Skeletal muscle satellite cell (primary cell): ENCODE measurements at regions not wholly inside any gene's neighbourhood (a gene's known extent, or its start where the extent isn't known, plus 50 kb on each side); places are given as distances from the start of the nearest gene placed in this dataset.

Experiments used
- H3K27me3 ChIP-seq: 2 replicates; pipeline ENCODE4 v1.7.0; 2013; ENCODE audit warnings: low read length; ENCODE audit not compliant: control insufficient read depth, insufficient read depth
- H3K36me3 ChIP-seq: 2 replicates; pipeline ENCODE4 v1.7.0; 2013; ENCODE audit warnings: mild to moderate bottlenecking, control low read depth, low read length; ENCODE audit not compliant: insufficient read depth
- H3K4me1 ChIP-seq: 2 replicates; pipeline ENCODE4 v1.7.0; 2013; ENCODE audit warnings: low read length; ENCODE audit not compliant: control insufficient read depth, insufficient read depth
- H3K4me2 ChIP-seq: 2 replicates; pipeline ENCODE4 v1.7.0; 2013; ENCODE audit warnings: mild to moderate bottlenecking, low read length
- H3K4me3 ChIP-seq: 2 replicates; pipeline ENCODE4 v1.7.0; 2013; ENCODE audit warnings: low read length
- H3K9ac ChIP-seq: 2 replicates; pipeline ENCODE4 v1.7.0; 2013; ENCODE audit warnings: mild to moderate bottlenecking, low read depth, low read length, moderate library complexity
- H3K9me3 ChIP-seq: replicated peaks from 2 replicates; pipeline ENCODE4 v1.7.0; 2013; ENCODE audit warnings: mild to moderate bottlenecking, control low read depth, low read length

DNA sequence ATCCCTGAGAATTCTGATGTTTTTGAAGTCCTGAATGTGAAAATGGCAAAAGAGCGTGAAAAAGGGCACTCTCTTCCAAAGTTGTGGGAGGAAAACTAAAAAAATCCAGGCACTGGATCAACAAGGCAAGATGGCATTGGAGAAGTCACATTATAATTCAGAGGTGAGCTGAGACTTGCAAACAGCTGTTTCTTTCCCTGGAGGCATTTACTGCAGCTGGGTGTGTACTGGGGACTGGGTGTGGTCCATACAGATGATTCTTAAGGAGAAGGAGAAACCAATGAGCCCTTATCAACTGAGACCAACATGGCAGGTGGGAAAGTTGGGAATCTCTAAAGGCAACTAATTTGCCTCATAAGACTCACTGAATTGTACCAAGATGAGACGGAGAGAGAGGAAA, 313.9 kb downstream of the TRIB2 start:
- Histone ChIP-seq H3K9me3 (no peaks in the 10 kb centered on the region), H3K4me3 (no peak overlapping the region), H3K4me2 (no peak overlapping the region)

GRCh38 chr2:13034861-13035260, 318.1 kb downstream of the TRIB2 start:
- Histone ChIP-seq H3K36me3 (no peaks in the 10 kb centered on the region), H3K27me3 (peaks cover 5% of the 10 kb centered on the region), H3K9ac (no peak overlapping the region), H3K4me2 (no peak overlapping the region), H3K4me3 (no peak overlapping the region), H3K9me3 (no peaks in the 10 kb centered on the region), H3K4me1 (no peaks in the 10 kb centered on the region)

More for the DNA sequence above, 313.9 kb downstream of the TRIB2 start:
- Histone ChIP-seq H3K9ac (no peak overlapping the region), H3K27me3 (no peaks in the 10 kb centered on the region), H3K4me1 (no peaks in the 10 kb centered on the region), H3K36me3 (no peaks in the 10 kb centered on the region)

DNA sequence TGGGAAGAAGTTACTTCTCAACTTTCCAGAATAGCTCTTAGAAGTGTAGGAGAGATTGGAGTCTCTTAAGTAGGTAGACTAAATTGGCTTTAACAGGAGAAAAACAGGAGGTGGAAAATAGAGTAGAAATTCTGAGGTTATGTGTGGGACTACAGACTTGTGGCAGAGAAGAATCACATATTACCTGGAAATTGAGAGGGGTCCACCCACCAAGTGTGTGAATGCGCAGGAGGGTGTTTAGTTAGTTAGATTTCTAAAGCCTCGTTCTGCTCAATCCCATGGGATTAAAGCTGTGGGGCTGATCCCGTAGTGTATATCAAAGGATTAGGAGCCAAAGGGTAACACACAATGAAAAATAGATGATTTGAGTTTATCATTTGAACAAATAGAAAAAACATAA, 319.1 kb downstream of the TRIB2 start:
- Histone ChIP-seq H3K36me3 (no peaks in the 10 kb centered on the region), H3K4me2 (no peak overlapping the region), H3K9me3 (no peaks in the 10 kb centered on the region), H3K27me3 (peaks cover 5% of the 10 kb centered on the region), H3K4me3 (no peak overlapping the region), H3K9ac (no peak overlapping the region), H3K4me1 (no peaks in the 10 kb centered on the region)

DNA sequence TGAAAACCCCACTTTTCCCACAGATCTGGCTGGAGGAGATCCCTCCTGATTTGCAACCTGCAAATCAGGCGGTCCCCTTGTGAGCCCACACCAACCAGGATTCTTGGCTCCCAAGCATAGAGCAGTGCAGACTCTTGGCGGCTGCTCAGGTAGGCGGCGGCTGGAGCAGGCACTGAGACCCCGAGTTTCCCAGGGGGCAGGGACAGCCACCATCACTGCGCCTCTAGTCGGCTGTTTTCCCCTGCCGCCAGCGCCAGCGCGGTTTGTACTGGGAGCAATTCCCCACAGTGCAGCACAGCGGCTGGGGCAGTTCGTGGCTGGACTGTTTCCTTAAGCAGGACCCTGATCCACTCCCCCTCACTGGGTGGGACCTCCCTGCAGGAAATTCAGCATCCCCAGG, 323.3 kb downstream of the TRIB2 start:
- H3K9me3 ChIP-seq, result peaks cover 4% of the 10 kb centered on the region
- H3K4me3 ChIP-seq, result no peak overlapping the region
- H3K4me1 ChIP-seq, result no peaks in the 10 kb centered on the region
- H3K36me3 ChIP-seq, result no peaks in the 10 kb centered on the region
- peaks cover 10% of the 10 kb centered on the region for H3K27me3 ChIP-seq
- H3K4me2 ChIP-seq, result no peak overlapping the region
- H3K9ac ChIP-seq, result no peak overlapping the region

- H3K9me3 ChIP-seq, result no peaks in the 10 kb centered on the region
- H3K9ac ChIP-seq, result no peak overlapping the region
- H3K4me3 ChIP-seq, result no peak overlapping the region
- H3K4me2 ChIP-seq, result no peak overlapping the region
- H3K36me3 ChIP-seq, result no peaks in the 10 kb centered on the region
- peaks cover 5% of the 10 kb centered on the region for H3K27me3 ChIP-seq
- H3K4me1 ChIP-seq, result peaks cover 7% of the 10 kb centered on the region
Measured at GRCh38 chr2:13046557-13047165, 329.9 kb downstream of the TRIB2 start.

GRCh38 chr2:13050764-13051163, 334.0 kb downstream of the TRIB2 start:
- H3K27me3 ChIP-seq, result no peaks in the 10 kb centered on the region
- peak overlapping the region; percentile 1 for H3K4me2 ChIP-seq
- H3K9ac ChIP-seq, result no peak overlapping the region
- no peak overlapping the region for H3K4me3 ChIP-seq
- peaks cover 7% of the 10 kb centered on the region for H3K4me1 ChIP-seq
- no peaks in the 10 kb centered on the region for H3K36me3 ChIP-seq
- H3K9me3 ChIP-seq, result no peaks in the 10 kb centered on the region

- Histone ChIP-seq H3K4me1 (peaks cover 7% of the 10 kb centered on the region), H3K36me3 (no peaks in the 10 kb centered on the region), H3K9ac (no peak overlapping the region), H3K4me3 (no peak overlapping the region), H3K27me3 (no peaks in the 10 kb centered on the region), H3K9me3 (no peaks in the 10 kb centered on the region), H3K4me2 (no peak overlapping the region)
Measured at GRCh38 chr2:13052547-13052946, 335.8 kb downstream of the TRIB2 start.

DNA sequence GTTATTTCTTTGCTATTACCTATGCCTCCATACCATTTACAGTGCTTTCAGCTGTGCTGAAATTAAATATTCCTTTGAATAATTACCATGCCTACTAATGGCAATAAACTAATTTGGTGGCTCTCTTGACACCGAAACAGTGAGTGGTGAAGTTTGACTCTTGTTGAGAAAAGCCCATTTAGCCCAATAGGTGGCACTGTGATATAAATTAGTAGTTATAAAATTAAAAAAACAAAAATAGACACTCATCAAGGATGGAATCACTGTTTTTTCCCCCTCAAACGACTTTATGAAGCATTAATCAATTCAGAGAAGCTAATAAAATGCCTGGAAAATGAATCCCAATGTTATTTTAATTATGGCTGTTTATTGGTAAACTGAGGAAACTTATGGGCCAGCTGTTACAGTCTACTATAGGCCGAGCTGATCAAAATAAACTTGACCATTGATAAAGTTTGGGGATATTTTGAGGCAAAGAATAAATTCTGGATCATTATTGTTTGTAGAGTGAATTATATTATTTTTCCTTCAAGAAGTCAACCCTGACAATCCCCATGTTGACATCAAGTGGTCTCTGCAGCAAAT, 339.6 kb downstream of the TRIB2 start:
- H3K4me2 ChIP-seq, result no peak overlapping the region
- H3K4me3 ChIP-seq, result no peak overlapping the region
- H3K4me1 ChIP-seq, result no peaks in the 10 kb centered on the region
- H3K36me3 ChIP-seq, result no peaks in the 10 kb centered on the region
- no peaks in the 10 kb centered on the region for H3K27me3 ChIP-seq
- no peak overlapping the region for H3K9ac ChIP-seq
- no peaks in the 10 kb centered on the region for H3K9me3 ChIP-seq

DNA sequence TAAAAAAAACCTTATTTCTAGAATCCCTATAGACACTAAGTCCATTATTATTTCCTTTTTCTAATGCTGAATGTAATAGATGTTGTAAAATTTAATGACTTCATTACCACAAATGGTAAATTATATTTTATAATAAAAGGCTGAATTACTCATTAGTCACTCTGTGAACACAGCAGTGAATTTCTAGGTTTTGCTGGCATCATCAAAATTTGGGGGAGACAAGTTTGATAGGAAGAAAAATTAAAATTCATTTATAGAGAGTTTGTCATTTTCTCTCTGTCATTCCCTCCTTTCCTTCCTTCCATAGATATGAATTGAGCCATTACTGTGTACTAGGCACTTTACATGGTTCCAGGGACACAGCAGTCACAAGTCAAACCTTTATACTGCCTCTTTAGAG, 340.9 kb downstream of the TRIB2 start:
- Histone ChIP-seq H3K4me3 (no peak overlapping the region), H3K9ac (no peak overlapping the region), H3K27me3 (no peaks in the 10 kb centered on the region), H3K36me3 (no peaks in the 10 kb centered on the region), H3K4me1 (no peaks in the 10 kb centered on the region), H3K9me3 (no peaks in the 10 kb centered on the region), H3K4me2 (no peak overlapping the region)

- Histone ChIP-seq H3K4me3 (no peak overlapping the region), H3K4me1 (no peaks in the 10 kb centered on the region), H3K4me2 (no peak overlapping the region), H3K9me3 (no peaks in the 10 kb centered on the region), H3K27me3 (no peaks in the 10 kb centered on the region), H3K9ac (no peak overlapping the region), H3K36me3 (no peaks in the 10 kb centered on the region)
Measured at GRCh38 chr2:13066676-13067075, 349.9 kb downstream of the TRIB2 start.

GRCh38 chr2:13067508-13067907, 350.8 kb downstream of the TRIB2 start:
- no peaks in the 10 kb centered on the region for H3K36me3 ChIP-seq

GRCh38 chr2:13089971-13090370, 373.2 kb downstream of the TRIB2 start:
- Histone ChIP-seq H3K36me3 (no peaks in the 10 kb centered on the region), H3K27me3 (no peaks in the 10 kb centered on the region), H3K4me2 (no peak overlapping the region), H3K4me3 (no peak overlapping the region), H3K9me3 (no peaks in the 10 kb centered on the region), H3K9ac (no peak overlapping the region), H3K4me1 (peaks cover 9% of the 10 kb centered on the region)

More at GRCh38 chr2:13067508-13067907, 350.8 kb downstream of the TRIB2 start:
- H3K9ac ChIP-seq, result no peak overlapping the region
- no peaks in the 10 kb centered on the region for H3K9me3 ChIP-seq
- H3K4me2 ChIP-seq, result no peak overlapping the region
- H3K4me3 ChIP-seq, result no peak overlapping the region
- H3K4me1 ChIP-seq, result no peaks in the 10 kb centered on the region
- H3K27me3 ChIP-seq, result no peaks in the 10 kb centered on the region
